ENCODE measurements at regions not wholly inside any gene's neighbourhood (a gene's known extent, or its start where the extent isn't known, plus 50 kb on each side); places are given as distances from the start of the nearest gene placed in this dataset.

- DNase-seq (ENCODE audit: low read depth in 2 of 2), result no peak
These were observed 892.4 kb upstream of the TENM3 start for GRCh38 chr4:181350615-181351415.

- no peak for DNase-seq (ENCODE audit: low read depth in 2 of 2)
These were observed 878.7 kb upstream of the TENM3 start for GRCh38 chr4:181364504-181364903.

GRCh38 chr4:181365671-181366070, 877.5 kb upstream of the TENM3 start:
- DNase-seq (ENCODE audit: low read depth in 2 of 2), result no peak

GRCh38 chr4:181372014-181372413, 871.2 kb upstream of the TENM3 start:
- no peak for DNase-seq (ENCODE audit: low read depth in 2 of 2)

GRCh38 chr4:181376058-181376457, 867.1 kb upstream of the TENM3 start:
- DNase-seq (ENCODE audit: low read depth in 2 of 2), result no peak

- no peak for DNase-seq (ENCODE audit: low read depth in 2 of 2)
These were observed 855.1 kb upstream of the TENM3 start for GRCh38 chr4:181388061-181388460.

- DNase-seq (ENCODE audit: low read depth in 2 of 2), result no peak
These were observed 826.2 kb upstream of the TENM3 start for GRCh38 chr4:181416966-181417365.

- no peak for DNase-seq (ENCODE audit: low read depth in 2 of 2)
These were observed 824.7 kb upstream of the TENM3 start for GRCh38 chr4:181418496-181418895.

GRCh38 chr4:181420950-181421349, 822.3 kb upstream of the TENM3 start:
- DNase-seq (ENCODE audit: low read depth in 2 of 2), result no peak

GRCh38 chr4:181424362-181425016, 818.7 kb upstream of the TENM3 start:
- no peak for DNase-seq (ENCODE audit: low read depth in 2 of 2)

- DNase-seq (ENCODE audit: low read depth in 2 of 2), result no peak
These were observed 816.1 kb upstream of the TENM3 start for GRCh38 chr4:181427076-181427475.

- DNase-seq (ENCODE audit: low read depth in 2 of 2), result no peak
These were observed 812.2 kb upstream of the TENM3 start for GRCh38 chr4:181431006-181431405.

GRCh38 chr4:181431661-181432060, 811.5 kb upstream of the TENM3 start:
- DNase-seq (ENCODE audit: low read depth in 2 of 2), result no peak

GRCh38 chr4:181432335-181432734, 810.9 kb upstream of the TENM3 start:
- no peak for DNase-seq (ENCODE audit: low read depth in 2 of 2)

GRCh38 chr4:181437895-181438294, 805.3 kb upstream of the TENM3 start:
- no peak for DNase-seq (ENCODE audit: low read depth in 2 of 2)

- no peak for DNase-seq (ENCODE audit: low read depth in 2 of 2)
These were observed 804.6 kb upstream of the TENM3 start for GRCh38 chr4:181438641-181439040.

GRCh38 chr4:181443021-181443420, 800.2 kb upstream of the TENM3 start:
- no peak for DNase-seq (ENCODE audit: low read depth in 2 of 2)

- no peak for DNase-seq (ENCODE audit: low read depth in 2 of 2)
These were observed 777.4 kb upstream of the TENM3 start for GRCh38 chr4:181465826-181466225.

GRCh38 chr4:181468451-181468850, 774.8 kb upstream of the TENM3 start:
- no peak for DNase-seq (ENCODE audit: low read depth in 2 of 2)

GRCh38 chr4:181470306-181470705, 772.9 kb upstream of the TENM3 start:
- DNase-seq (ENCODE audit: low read depth in 2 of 2), result no peak

- no peak for DNase-seq (ENCODE audit: low read depth in 2 of 2)
These were observed 767.8 kb upstream of the TENM3 start for GRCh38 chr4:181475359-181475758.

- DNase-seq (ENCODE audit: low read depth in 2 of 2), result no peak
These were observed 767.3 kb upstream of the TENM3 start for GRCh38 chr4:181475781-181476507.

GRCh38 chr4:181476508-181476890, 766.7 kb upstream of the TENM3 start:
- no peak for DNase-seq (ENCODE audit: low read depth in 2 of 2)
